ENCODE measurements at regions not wholly inside any gene's neighbourhood (a gene's known extent, or its start where the extent isn't known, plus 50 kb on each side); places are given as distances from the start of the nearest gene placed in this dataset.
"Not testable (repeated sequence)": the region's sequence is repeated elsewhere in the genome, so short reads cannot be mapped to it uniquely, and the experiment has no call there.

DNA sequence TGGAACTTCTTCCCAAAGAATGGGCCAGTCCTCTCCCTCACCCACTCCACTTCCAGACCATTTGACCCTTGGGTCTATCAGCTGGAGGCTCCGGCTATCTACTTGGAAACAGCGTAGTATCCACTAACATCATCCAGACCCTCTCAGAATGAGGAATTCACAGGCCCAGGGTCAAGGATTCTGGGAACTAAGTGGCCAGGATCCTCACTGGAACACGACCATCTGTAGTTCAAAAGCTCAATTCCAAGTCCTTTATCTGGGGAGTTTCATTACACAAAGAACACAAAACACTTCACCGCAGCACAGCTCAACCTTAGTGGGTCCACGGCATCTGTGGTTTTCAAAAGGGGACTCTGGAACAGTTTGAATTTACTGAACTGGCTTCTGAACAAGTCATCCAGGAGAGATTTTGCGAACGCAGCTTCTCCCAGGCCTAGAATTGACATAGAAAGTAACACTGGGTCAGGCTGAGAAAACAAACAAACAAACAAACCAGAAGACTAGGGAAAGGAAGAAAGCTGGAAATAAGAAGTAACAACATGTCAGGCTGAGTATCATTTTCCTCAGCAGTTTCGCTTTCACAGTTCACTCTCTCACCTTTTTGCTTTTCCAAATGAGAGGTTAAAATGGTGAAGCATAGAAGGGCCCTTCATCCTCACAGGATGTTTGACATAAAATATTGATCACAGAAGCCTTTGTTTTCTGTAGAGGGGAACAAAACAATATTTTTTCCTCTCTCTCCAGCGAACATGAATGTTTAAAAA, 57.6 kb upstream of the USP6NL start:
- H3K27me3 ChIP-seq (ENCODE audit: control insufficient read depth in 5 of 5, insufficient read depth in 4 of 5, low read length in 5 of 5): peaks cover 0 to 3% (median 0%) of the 10 kb centered on the region in 5 donors
- no peak overlapping the region for H3K9ac ChIP-seq (ENCODE audit: low read length in 5 of 5)
- H3K4me1 ChIP-seq (ENCODE audit: control insufficient read depth in 5 of 5, insufficient read depth in 5 of 5, low read length in 5 of 5): peaks cover 0 to 4% (median under 1%) of the 10 kb centered on the region in 5 donors
- H3K4me3 ChIP-seq (ENCODE audit: low read depth in 1 of 5, low read length in 5 of 5): no peak overlapping the region
- H3K36me3 ChIP-seq (ENCODE audit: control insufficient read depth in 5 of 5, insufficient read depth in 5 of 5, low read length in 5 of 5): no peaks in the 10 kb centered on the region
- no peak overlapping the region for H3K27ac ChIP-seq (ENCODE audit: low read depth, low read length)
- H3K9me3 ChIP-seq (ENCODE audit: control insufficient read depth in 5 of 5, low read length in 5 of 5): no peaks in the 10 kb centered on the region

DNA sequence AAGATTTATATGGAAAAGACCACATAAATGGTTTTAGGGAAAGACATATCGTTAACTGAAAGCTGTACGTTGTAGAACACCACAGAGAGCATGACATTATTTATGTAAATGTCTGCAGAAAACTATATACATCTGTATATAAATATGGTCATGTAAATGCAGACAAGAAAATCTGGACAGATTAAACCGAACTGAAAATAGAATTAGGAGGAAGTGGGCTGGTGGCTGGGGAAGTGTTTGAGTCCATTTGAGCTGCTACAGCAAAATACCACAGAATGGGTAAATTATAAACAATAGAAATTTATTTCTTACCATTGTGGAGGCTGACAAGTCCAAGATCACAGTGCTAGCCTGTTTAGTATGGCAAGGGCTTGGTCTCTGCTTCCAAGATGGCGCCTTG, 56.3 kb upstream of the USP6NL start:
- H3K9me3 ChIP-seq (ENCODE audit: control insufficient read depth in 5 of 5, low read length in 5 of 5): no peaks in the 10 kb centered on the region
- no peaks in the 10 kb centered on the region for H3K27me3 ChIP-seq (ENCODE audit: control insufficient read depth in 5 of 5, insufficient read depth in 4 of 5, low read length in 5 of 5)
- no peaks in the 10 kb centered on the region for H3K36me3 ChIP-seq (ENCODE audit: control insufficient read depth in 5 of 5, insufficient read depth in 5 of 5, low read length in 5 of 5)
- no peak overlapping the region for H3K27ac ChIP-seq (ENCODE audit: low read depth, low read length)
- H3K9ac ChIP-seq (ENCODE audit: low read length in 5 of 5): no peak overlapping the region
- no peak overlapping the region for H3K4me3 ChIP-seq (ENCODE audit: low read depth in 1 of 5, low read length in 5 of 5)
- H3K4me1 ChIP-seq (ENCODE audit: control insufficient read depth in 5 of 5, insufficient read depth in 5 of 5, low read length in 5 of 5): peaks cover 0 to 4% (median 0%) of the 10 kb centered on the region in 5 donors

DNA sequence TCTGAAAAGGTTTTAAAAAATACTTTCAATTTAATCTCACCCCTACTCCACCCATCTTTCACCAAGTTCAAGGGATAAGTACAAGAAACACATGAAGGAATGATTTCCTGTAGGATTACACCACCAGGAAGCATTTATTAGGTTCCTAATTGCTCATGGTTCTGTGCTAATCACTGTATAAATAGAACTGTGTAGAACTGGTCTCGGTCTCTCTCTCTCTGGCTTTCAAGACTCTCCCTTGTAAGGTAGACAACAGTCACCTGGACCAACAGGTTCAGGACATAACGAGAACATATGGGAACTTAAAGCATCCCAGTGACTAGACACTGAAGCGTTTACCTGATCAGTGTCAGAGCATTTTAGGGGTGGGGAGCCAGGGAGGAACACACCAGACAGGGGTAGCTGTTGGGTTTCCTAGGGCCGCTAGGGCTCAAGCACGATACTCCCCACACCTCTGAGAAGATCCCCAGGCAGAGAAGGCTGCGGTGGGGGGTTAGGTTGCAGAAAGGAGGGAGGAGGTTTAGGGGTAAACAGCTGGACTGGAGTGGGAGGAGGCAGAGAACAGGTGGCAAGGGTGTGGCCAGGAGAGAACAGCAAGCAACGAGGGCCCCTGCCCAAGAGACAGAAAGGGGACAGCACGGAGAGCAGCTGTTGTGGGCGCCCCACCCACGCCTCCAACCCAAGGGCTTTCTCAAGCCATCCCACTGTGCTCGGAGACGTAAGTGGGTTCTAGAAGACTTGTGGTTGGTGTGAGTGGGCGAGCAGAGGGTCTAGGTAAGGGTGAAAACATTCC, 52.5 kb upstream of the USP6NL start:
- Histone ChIP-seq H3K9ac (ENCODE audit: low read length in 5 of 5) (no peak overlapping the region), H3K4me3 (ENCODE audit: low read depth in 1 of 5, low read length in 5 of 5) (no peak overlapping the region), H3K27ac (ENCODE audit: low read depth, low read length) (no peak overlapping the region), H3K4me1 (ENCODE audit: control insufficient read depth in 5 of 5, insufficient read depth in 5 of 5, low read length in 5 of 5) (peaks cover 2 to 14% (median 5%) of the 10 kb centered on the region in 5 donors), H3K27me3 (ENCODE audit: control insufficient read depth in 5 of 5, insufficient read depth in 4 of 5, low read length in 5 of 5) (no peaks in the 10 kb centered on the region), H3K9me3 (ENCODE audit: control insufficient read depth in 5 of 5, low read length in 5 of 5) (no peaks in the 10 kb centered on the region), H3K36me3 (ENCODE audit: control insufficient read depth in 5 of 5, insufficient read depth in 5 of 5, low read length in 5 of 5) (no peaks in the 10 kb centered on the region)

DNA sequence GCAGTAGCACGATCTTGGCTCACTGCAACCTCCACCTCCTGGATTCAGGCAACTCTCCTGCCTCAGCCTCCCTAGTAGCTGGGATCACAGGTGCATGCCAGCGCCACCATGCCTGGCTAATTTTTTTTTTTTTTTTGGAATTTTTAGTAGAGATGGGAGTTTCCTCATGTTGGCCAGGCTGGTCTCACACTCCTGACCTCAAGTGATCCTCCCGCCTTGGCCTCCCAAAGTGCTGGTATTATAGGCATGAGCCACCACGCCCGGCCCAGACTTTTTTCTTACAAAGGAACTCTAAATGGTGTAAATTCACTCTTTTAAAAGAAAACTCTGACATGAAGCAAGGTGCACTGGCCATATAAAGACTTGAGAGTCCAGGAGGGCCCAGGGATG, 51.7 kb upstream of the USP6NL start:
- not testable (repeated sequence) for H3K27ac ChIP-seq (ENCODE audit: low read depth, low read length); H3K36me3 ChIP-seq (ENCODE audit: control insufficient read depth in 5 of 5, insufficient read depth in 5 of 5, low read length in 5 of 5); H3K4me3 ChIP-seq (ENCODE audit: low read depth in 1 of 5, low read length in 5 of 5); H3K9ac ChIP-seq (ENCODE audit: low read length in 5 of 5); H3K27me3 ChIP-seq (ENCODE audit: control insufficient read depth in 5 of 5, insufficient read depth in 4 of 5, low read length in 5 of 5); H3K9me3 ChIP-seq (ENCODE audit: control insufficient read depth in 5 of 5, low read length in 5 of 5)
- H3K4me1 ChIP-seq (ENCODE audit: control insufficient read depth in 5 of 5, insufficient read depth in 5 of 5, low read length in 5 of 5): peaks cover 2 to 14% (median 5%) of the 10 kb centered on the region in 5 donors

DNA sequence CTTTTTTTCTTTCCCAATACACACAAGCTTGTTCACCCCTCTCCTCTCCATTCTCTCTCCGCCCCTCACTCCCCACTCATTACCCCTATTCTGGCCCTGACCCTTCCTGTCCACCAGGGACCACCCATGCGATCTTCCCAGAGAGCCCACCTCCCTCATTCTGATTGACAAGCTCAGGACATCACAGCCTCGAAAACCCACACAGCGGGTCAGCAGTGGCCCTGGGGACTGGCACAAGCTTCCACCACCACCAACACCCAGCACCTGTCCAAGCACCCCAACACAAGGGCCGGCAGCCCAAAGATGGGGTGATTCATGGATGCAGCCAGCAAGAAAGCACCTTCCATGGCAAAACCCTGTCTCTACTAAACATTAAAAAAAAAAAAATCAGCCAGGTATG, 50.0 kb upstream of the USP6NL start:
- Histone ChIP-seq H3K4me3 (ENCODE audit: low read depth in 1 of 5, low read length in 5 of 5) (no peak overlapping the region), H3K9me3 (ENCODE audit: control insufficient read depth in 5 of 5, low read length in 5 of 5) (no peaks in the 10 kb centered on the region), H3K4me1 (ENCODE audit: control insufficient read depth in 5 of 5, insufficient read depth in 5 of 5, low read length in 5 of 5) (peaks cover 2 to 12% (median 5%) of the 10 kb centered on the region in 5 donors), H3K27me3 (ENCODE audit: control insufficient read depth in 5 of 5, insufficient read depth in 4 of 5, low read length in 5 of 5) (no peaks in the 10 kb centered on the region), H3K9ac (ENCODE audit: low read length in 5 of 5) (peak overlapping the region in 1 of 5 donors; percentile 1), H3K27ac (ENCODE audit: low read depth, low read length) (peak overlapping the region; percentile 13), H3K36me3 (ENCODE audit: control insufficient read depth in 5 of 5, insufficient read depth in 5 of 5, low read length in 5 of 5) (no peaks in the 10 kb centered on the region)

Data from subcutaneous abdominal adipose tissue (tissue), 5 donors.